ENCODE measurements at regions not wholly inside any gene's neighbourhood (a gene's known extent, or its start where the extent isn't known, plus 50 kb on each side); places are given as distances from the start of the nearest gene placed in this dataset.

DNA sequence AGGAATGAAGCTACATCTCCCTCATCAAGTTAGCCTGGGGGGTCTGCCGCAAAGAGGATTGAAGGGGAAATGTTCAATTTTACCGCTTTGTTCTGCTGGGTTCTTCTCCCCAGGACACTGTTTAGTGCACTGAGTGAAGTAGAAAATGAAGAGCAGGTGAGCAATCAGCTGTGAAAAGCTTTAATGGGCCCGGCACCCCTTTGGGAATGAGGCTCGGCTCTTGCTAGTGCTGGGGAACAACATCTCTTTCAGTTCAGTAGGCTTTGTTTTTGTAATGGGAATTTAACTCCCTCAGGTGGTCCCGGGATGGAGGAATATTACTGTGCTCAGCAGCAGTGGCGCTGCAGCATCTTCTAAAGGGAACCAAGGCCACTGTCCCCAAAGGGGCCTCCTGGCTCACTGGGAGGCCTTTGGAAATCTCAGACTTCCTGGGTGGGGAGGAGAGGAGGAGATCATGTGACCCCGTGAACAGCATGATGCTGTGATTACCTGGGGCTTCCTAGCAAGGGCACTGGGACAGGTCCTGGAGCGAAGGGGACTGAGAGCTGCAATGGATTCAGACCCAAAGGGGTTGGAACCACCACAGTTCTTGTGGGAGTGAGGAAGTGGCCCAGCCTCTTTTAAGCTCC, 85.2 kb upstream of the MAX start:
- Histone ChIP-seq H3K9ac (ENCODE audit: low read depth, low read length) (no peak overlapping the region), H3K9me3 (ENCODE audit: insufficient read depth, low read depth, low read length) (no peaks in the 10 kb centered on the region), H3K4me3 (ENCODE audit: low read length) (no peak overlapping the region; the same call in 1 of the 2 replicates), H3K27ac (ENCODE audit: low read depth, low read length) (peak overlapping the region; percentile 44; the same call in 1 of the 2 replicates), H3K4me1 (ENCODE audit: insufficient read depth, low read length) (peaks cover 40% of the 10 kb centered on the region), H3K36me3 (ENCODE audit: insufficient read depth, low read length) (no peaks in the 10 kb centered on the region), H3K27me3 (ENCODE audit: insufficient read depth, low read length) (peaks cover 11% of the 10 kb centered on the region)
- WGBS = 33% methylated on average over 8 of the region's 8 CpGs

DNA sequence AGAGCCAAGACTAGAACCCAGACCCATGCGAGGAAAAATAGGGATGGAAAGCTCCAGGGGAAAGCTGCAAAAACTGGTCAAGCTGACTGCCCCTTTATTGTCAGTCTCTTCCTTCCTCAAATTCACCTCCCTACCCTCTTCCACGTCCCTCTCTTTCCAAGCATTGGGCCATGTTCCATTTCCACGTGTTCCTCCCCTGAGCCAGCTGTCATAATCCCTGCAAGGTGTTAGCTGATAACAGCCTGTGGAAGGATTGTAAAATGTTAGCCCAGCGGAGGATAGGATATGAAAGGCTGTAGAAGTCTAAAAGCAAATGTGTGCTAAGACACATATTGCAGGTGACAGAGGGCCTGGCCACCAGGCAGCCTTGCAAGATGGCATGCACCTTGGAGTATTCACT, 88.0 kb upstream of the MAX start:
- Histone ChIP-seq H3K27ac (ENCODE audit: low read depth, low read length) (no peak overlapping the region), H3K4me1 (ENCODE audit: insufficient read depth, low read length) (peaks cover 29% of the 10 kb centered on the region), H3K27me3 (ENCODE audit: insufficient read depth, low read length) (peaks cover 5% of the 10 kb centered on the region), H3K9me3 (ENCODE audit: insufficient read depth, low read depth, low read length) (no peaks in the 10 kb centered on the region), H3K9ac (ENCODE audit: low read depth, low read length) (no peak overlapping the region), H3K36me3 (ENCODE audit: insufficient read depth, low read length) (no peaks in the 10 kb centered on the region), H3K4me3 (ENCODE audit: low read length) (no peak overlapping the region)
- WGBS = 95% methylated on average over 4 of the region's 4 CpGs

DNA sequence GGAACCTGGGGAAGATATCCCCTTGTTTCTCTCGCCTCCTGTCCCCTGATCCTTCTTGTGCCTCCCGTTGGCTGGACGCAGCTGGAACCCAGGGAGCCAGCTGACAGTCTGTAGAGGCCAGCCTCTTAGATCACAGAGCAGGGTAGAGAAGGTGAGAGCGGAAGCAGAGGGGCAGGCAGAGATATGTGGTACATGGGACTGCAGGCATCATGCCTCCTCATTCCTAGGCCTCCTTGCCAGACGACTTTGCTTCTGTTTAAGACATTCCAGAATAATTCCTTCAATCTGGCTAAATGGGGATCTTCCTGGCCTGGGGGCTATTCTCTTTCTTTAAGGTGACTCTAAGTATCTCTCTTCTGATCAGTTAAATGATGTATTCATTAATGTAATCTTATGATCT, 89.4 kb upstream of the MAX start:
- Histone ChIP-seq H3K4me3 (ENCODE audit: low read length) (no peak overlapping the region), H3K27me3 (ENCODE audit: insufficient read depth, low read length) (no peaks in the 10 kb centered on the region), H3K4me1 (ENCODE audit: insufficient read depth, low read length) (peaks cover 16% of the 10 kb centered on the region), H3K9me3 (ENCODE audit: insufficient read depth, low read depth, low read length) (no peaks in the 10 kb centered on the region), H3K36me3 (ENCODE audit: insufficient read depth, low read length) (no peaks in the 10 kb centered on the region), H3K9ac (ENCODE audit: low read depth, low read length) (no peak overlapping the region), H3K27ac (ENCODE audit: low read depth, low read length) (no peak overlapping the region)
- WGBS = 86% methylated on average over 5 of the region's 5 CpGs

DNA sequence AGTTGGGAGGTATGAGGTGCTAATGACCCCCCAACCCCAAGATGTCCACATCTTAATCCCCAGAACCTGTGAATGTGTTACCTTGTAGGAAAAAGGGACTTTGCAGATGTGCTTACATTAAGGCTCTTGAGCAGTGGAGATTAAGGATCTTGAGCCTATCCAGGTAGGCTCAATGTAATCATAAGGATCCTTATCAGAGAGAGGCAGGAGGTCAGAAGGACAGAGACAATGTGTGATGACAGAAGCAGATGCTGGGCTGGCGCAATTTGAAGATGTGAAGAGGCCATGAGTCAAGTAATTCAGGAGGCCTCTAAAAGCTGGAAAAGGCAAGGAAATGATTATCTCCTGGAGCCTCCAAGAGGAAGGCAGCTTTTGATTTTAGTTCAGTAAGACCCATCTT, 90.4 kb upstream of the MAX start:
- Histone ChIP-seq H3K27me3 (ENCODE audit: insufficient read depth, low read length) (no peaks in the 10 kb centered on the region), H3K27ac (ENCODE audit: low read depth, low read length) (no peak overlapping the region), H3K9ac (ENCODE audit: low read depth, low read length) (no peak overlapping the region), H3K4me3 (ENCODE audit: low read length) (no peak overlapping the region), H3K9me3 (ENCODE audit: insufficient read depth, low read depth, low read length) (no peaks in the 10 kb centered on the region), H3K36me3 (ENCODE audit: insufficient read depth, low read length) (no peaks in the 10 kb centered on the region), H3K4me1 (ENCODE audit: insufficient read depth, low read length) (peaks cover 7% of the 10 kb centered on the region)
- 89% methylated on average over 1 of the region's 1 CpG for WGBS

DNA sequence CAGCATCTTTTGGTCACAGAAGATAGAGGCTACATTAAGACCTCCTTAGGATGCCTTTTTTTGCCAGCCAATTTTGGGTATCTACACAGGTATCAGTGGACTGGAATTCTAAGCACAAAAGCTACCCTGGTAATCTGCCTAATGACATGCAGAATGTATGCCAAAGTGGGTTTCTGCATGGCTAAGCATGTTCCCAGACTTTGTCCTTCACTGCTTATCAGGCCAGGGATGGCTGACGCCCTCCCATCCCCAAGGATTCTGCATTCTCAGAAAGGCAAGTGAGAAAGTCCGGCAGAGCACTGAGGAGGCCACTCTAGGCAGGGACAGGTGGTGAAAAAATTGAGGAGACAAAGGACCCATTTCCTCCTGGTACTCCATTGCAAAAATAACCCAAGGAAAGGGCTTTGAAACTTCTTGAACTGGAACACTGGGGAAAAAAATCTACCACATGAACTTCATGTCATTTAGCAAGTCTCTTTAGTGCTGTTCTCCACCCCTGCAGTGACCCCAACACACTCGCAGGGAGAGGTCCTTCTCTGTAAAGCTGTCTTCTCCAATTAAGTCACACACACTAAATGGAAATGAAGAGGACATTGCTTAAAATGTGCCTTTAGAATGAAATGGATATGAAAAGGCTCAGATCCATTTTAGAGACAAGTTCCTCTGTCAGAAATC, 91.7 kb upstream of the MAX start:
- no peaks in the 10 kb centered on the region for H3K27me3 ChIP-seq (ENCODE audit: insufficient read depth, low read length)
- H3K36me3 ChIP-seq (ENCODE audit: insufficient read depth, low read length) = no peaks in the 10 kb centered on the region
- WGBS = 84% methylated on average over 3 of the region's 3 CpGs
- H3K4me1 ChIP-seq (ENCODE audit: insufficient read depth, low read length) = no peaks in the 10 kb centered on the region
- no peaks in the 10 kb centered on the region for H3K9me3 ChIP-seq (ENCODE audit: insufficient read depth, low read depth, low read length)
- H3K27ac ChIP-seq (ENCODE audit: low read depth, low read length) = no peak overlapping the region
- no peak overlapping the region for H3K9ac ChIP-seq (ENCODE audit: low read depth, low read length)
- no peak overlapping the region for H3K4me3 ChIP-seq (ENCODE audit: low read length)

DNA sequence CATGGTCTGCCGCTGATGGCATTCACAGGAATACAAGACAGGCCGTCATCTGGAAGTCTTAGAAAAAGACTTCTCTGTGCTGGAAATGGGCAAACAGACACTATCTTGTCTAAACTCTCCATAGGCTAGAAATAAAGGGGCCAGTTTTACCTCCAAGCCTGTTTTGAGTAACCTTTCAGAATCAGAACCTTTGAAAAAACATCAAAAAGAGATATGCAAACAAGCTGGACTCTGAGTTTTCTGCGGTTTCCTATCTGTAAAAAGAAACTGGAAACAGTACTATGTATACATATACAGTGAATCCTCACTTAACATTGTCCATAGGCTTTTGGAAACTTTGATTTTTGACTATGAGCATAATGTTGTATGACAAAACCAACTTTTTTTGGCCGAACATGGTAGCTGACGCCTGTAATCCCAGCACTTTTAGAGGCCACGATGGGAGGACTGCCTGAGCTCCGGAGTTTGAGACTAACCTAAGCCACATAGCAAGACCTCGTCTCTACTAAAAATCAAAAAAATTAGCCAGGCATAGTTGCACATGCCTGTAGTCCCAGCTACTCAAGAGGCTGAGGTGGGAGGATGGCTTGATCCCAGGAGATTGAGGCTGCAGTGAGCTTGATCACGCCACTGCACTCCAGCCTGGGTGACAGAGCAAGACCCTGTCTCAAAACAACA, 92.9 kb upstream of the MAX start:
- Histone ChIP-seq H3K27ac (ENCODE audit: low read depth, low read length) (no peak overlapping the region), H3K9me3 (ENCODE audit: insufficient read depth, low read depth, low read length) (no peaks in the 10 kb centered on the region), H3K4me1 (ENCODE audit: insufficient read depth, low read length) (no peaks in the 10 kb centered on the region), H3K36me3 (ENCODE audit: insufficient read depth, low read length) (no peaks in the 10 kb centered on the region), H3K27me3 (ENCODE audit: insufficient read depth, low read length) (no peaks in the 10 kb centered on the region), H3K9ac (ENCODE audit: low read depth, low read length) (no peak overlapping the region), H3K4me3 (ENCODE audit: low read length) (no peak overlapping the region)
- 95% methylated on average over 9 of the region's 9 CpGs for WGBS

DNA sequence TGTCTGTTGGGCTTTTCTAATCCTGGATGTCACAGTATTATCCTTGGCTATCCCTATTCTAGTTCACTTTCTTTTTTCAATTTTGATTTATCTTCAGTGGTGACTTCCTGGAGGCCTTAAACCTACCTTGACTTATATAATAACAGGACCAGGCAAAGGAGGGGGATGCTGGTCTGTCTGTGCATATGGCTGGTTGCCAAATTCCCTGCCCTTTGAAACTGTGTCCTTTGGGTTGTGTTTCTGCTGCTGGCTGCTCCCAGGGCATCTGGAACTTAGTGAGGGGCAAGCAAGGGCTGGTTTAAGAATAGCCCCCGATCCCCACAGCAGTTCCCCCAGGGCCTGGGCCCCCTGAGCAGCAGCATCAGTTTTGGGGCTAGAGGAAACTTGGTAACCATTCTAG, 96.0 kb upstream of the MAX start:
- H3K27me3 ChIP-seq (ENCODE audit: insufficient read depth, low read length) = no peaks in the 10 kb centered on the region
- no peaks in the 10 kb centered on the region for H3K9me3 ChIP-seq (ENCODE audit: insufficient read depth, low read depth, low read length)
- 100% methylated on average over 1 of the region's 1 CpG for WGBS
- H3K4me3 ChIP-seq (ENCODE audit: low read length) = no peak overlapping the region
- no peak overlapping the region for H3K27ac ChIP-seq (ENCODE audit: low read depth, low read length)
- H3K36me3 ChIP-seq (ENCODE audit: insufficient read depth, low read length) = no peaks in the 10 kb centered on the region
- no peaks in the 10 kb centered on the region for H3K4me1 ChIP-seq (ENCODE audit: insufficient read depth, low read length)
- H3K9ac ChIP-seq (ENCODE audit: low read depth, low read length) = no peak overlapping the region

DNA sequence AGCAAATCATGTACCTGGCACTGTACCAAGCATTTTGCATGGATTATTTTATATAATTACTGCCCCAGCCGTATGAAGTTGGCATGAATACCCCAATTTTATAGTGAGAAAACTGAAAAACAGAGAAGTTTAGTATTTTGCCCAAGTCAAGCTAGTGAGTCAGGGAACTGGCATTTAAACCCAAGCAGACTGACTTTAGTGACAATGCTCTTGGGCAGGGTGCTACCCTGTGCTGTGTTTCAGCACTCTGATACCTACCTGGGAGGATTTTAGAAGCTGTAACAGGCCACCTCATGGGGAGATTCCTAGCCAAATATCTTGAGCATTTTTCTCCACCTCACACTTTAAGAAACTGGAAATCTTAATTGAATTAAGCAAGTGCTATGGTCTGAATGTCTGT, 98.1 kb upstream of the MAX start:
- Histone ChIP-seq H3K4me3 (ENCODE audit: low read length) (no peak overlapping the region), H3K36me3 (ENCODE audit: insufficient read depth, low read length) (no peaks in the 10 kb centered on the region), H3K9me3 (ENCODE audit: insufficient read depth, low read depth, low read length) (no peaks in the 10 kb centered on the region), H3K27me3 (ENCODE audit: insufficient read depth, low read length) (no peaks in the 10 kb centered on the region), H3K27ac (ENCODE audit: low read depth, low read length) (no peak overlapping the region), H3K9ac (ENCODE audit: low read depth, low read length) (no peak overlapping the region), H3K4me1 (ENCODE audit: insufficient read depth, low read length) (no peaks in the 10 kb centered on the region)
- 96% methylated on average over 1 of the region's 1 CpG for WGBS

DNA sequence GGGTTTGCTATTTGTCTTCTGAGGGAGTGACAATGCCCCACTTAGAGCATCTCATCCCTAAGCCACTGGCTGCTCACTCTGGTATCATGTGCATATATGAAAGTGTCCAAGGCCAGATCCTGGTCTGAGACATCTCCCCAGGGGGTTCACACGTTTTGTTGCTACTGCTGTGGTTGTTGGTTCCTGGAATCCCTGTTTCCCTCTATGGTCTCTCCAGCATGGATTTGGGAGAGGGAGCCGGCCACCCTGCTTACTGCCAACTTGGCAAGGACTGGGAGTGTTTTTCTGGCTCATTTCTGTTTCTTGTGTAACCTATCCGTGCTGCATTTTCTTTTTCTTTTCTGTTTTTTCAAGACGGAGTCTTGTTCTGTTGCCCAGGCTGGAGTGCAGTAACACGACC, 101.3 kb upstream of the MAX start:
- no peaks in the 10 kb centered on the region for H3K4me1 ChIP-seq (ENCODE audit: insufficient read depth, low read length)
- H3K9me3 ChIP-seq (ENCODE audit: insufficient read depth, low read depth, low read length) = no peaks in the 10 kb centered on the region
- no peak overlapping the region for H3K4me3 ChIP-seq (ENCODE audit: low read length)
- H3K9ac ChIP-seq (ENCODE audit: low read depth, low read length) = no peak overlapping the region
- no peaks in the 10 kb centered on the region for H3K36me3 ChIP-seq (ENCODE audit: insufficient read depth, low read length)
- no peaks in the 10 kb centered on the region for H3K27me3 ChIP-seq (ENCODE audit: insufficient read depth, low read length)
- 96% methylated on average over 5 of the region's 5 CpGs for WGBS
- no peak overlapping the region for H3K27ac ChIP-seq (ENCODE audit: low read depth, low read length)

DNA sequence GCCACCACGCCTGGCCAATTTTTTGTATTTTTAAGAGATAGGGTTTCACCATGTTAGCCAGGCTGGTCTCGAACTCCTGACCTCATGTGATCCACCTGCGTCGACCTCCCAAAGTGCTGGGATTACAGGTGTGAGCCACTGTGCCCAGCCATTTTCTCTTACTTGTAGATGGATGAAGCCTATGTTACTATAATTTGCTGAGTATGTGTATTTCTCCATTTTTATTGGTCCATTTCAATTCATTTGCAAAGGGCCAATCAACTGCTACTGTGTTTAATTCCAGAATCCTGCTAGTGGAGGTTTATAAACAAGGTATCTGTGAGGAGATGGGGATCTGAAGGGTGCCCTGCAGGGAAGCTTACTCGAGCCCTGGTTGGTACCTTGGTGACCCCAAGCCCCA, 101.7 kb upstream of the MAX start:
- no peaks in the 10 kb centered on the region for H3K36me3 ChIP-seq (ENCODE audit: insufficient read depth, low read length)
- no peak overlapping the region for H3K27ac ChIP-seq (ENCODE audit: low read depth, low read length)
- H3K9ac ChIP-seq (ENCODE audit: low read depth, low read length) = no peak overlapping the region
- WGBS = 95% methylated on average over 5 of the region's 5 CpGs
- no peaks in the 10 kb centered on the region for H3K27me3 ChIP-seq (ENCODE audit: insufficient read depth, low read length)
- no peak overlapping the region for H3K4me3 ChIP-seq (ENCODE audit: low read length)
- no peaks in the 10 kb centered on the region for H3K9me3 ChIP-seq (ENCODE audit: insufficient read depth, low read depth, low read length)
- H3K4me1 ChIP-seq (ENCODE audit: insufficient read depth, low read length) = no peaks in the 10 kb centered on the region

DNA sequence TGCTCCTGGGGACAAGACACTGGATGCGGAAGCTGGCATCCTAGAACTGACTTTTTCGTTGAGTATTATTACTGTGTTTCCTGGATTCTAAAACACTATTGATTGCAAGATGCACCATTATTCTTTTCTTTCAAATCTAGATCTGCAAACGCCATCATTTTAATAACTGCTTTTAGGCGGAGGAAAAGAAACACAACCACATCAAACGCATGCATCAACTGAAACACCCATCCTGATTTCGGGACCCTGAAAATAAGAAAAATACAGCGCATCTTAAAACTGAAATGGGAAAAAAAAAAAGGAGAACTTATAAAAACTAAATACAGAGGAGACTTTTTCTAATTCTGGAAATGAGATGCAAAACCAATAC, 103.7 kb upstream of the MAX start:
- Histone ChIP-seq H3K4me3 (ENCODE audit: low read length) (no peak overlapping the region), H3K27me3 (ENCODE audit: insufficient read depth, low read length) (no peaks in the 10 kb centered on the region), H3K9ac (ENCODE audit: low read depth, low read length) (no peak overlapping the region), H3K9me3 (ENCODE audit: insufficient read depth, low read depth, low read length) (no peaks in the 10 kb centered on the region), H3K36me3 (ENCODE audit: insufficient read depth, low read length) (no peaks in the 10 kb centered on the region), H3K27ac (ENCODE audit: low read depth, low read length) (no peak overlapping the region), H3K4me1 (ENCODE audit: insufficient read depth, low read length) (no peaks in the 10 kb centered on the region)
- WGBS = 94% methylated on average over 5 of the region's 7 CpGs

Data from HUES64 (cell line).